ENCODE measurements at regions not wholly inside any gene's neighbourhood (a gene's known extent, or its start where the extent isn't known, plus 50 kb on each side); places are given as distances from the start of the nearest gene placed in this dataset.

DNA sequence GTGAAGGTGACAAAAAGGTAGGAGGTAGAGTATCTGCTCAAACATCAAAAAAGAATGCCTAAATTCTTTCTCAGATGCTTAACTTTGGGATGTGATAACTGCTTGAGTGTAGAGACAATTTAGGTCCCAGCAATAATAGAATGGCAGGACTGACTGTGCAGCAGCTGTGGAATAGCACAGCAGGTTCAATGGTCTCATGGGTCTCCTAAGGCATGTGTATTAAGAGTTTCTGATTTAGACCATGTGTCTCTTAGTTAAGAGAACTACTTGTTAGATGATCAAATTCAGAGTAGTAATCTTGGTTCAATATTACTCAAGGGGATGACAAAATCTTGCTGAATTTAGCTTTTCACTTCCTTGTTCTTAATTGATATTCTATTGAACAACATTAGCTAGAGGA, 72.0 kb downstream of the ALX1 start:
- TF ChIP-seq CTCF (IDR thresholded peaks at IDR 0.05; ENCODE audit: low read depth, low read length): no peak
- no peak for DNase-seq (ENCODE audit: extremely low read depth, low read depth)

DNA sequence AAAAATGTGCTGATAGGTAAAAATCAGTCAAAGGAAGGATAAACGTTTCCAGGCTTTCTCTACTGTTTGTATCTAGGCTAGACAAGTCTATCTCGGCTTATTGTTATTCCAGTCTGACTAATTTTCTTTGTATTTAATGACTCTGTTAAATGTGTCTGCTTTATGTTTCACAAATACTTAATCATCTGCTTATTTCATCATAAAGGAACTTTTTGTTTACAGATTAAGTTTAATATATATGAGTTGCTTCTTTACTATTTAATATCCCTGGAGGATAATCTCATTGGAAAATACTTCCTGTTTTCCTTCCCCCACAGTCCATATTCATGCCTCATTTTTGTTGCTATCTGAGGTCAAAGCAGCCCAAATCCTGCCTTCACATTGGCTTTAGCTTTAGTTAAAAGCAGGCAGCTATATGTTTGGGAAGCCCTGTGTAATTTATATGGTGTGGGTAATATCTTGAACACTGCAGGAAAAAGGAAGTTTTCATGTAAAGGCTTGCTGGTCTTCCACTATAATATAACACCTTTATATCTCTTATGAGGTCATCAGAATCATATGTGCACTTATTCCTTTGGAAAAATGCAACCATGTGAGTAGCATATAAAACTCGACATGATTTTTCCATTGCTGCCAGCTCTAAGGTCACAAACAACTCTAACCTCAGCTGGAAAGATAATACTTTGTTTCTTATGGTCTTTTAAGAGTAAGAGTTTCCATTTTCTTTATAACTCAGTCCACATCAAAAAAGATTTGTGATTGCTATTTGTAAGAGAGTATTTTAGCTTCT, 76.8 kb downstream of the ALX1 start:
- no peak for TF ChIP-seq CTCF (IDR thresholded peaks at IDR 0.05; ENCODE audit: low read depth, low read length)
- DNase-seq (ENCODE audit: extremely low read depth, low read depth): no peak

DNA sequence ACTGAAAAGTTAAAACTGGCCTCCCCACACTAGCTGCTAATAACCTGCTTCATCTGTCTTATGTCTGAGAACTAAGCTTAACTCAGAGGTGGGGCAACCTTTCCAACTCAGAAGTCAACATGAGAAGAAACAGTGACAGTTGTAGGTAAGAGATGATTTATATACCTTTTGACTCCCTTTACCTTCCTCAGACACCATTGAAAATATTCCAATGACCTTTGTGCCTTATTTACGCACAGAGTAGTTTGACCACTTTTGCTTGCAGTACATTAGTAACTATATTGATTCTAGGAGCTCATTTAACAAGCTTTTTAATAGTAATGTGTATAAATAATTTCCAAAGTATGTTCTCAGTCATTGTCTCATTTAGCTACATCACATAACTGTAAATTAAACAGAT, 77.6 kb downstream of the ALX1 start:
- DNase-seq (ENCODE audit: extremely low read depth, low read depth): no peak
- TF ChIP-seq CTCF (IDR thresholded peaks at IDR 0.05; ENCODE audit: low read depth, low read length): no peak

GRCh38 chr12:85358715-85359114, 78.7 kb downstream of the ALX1 start:
- DNase-seq (ENCODE audit: extremely low read depth, low read depth): no peak

GRCh38 chr12:85363382-85364190, 83.6 kb downstream of the ALX1 start:
- no peak for DNase-seq (ENCODE audit: extremely low read depth, low read depth)
- no peak for TF ChIP-seq CTCF (IDR thresholded peaks at IDR 0.05; ENCODE audit: low read depth, low read length)

More at GRCh38 chr12:85358715-85359114, 78.7 kb downstream of the ALX1 start:
- no peak for TF ChIP-seq CTCF (IDR thresholded peaks at IDR 0.05; ENCODE audit: low read depth, low read length)

- TF ChIP-seq CTCF (IDR thresholded peaks at IDR 0.05; ENCODE audit: low read depth, low read length): no peak
- no peak for DNase-seq (ENCODE audit: extremely low read depth, low read depth)
Measured at GRCh38 chr12:85367936-85368335, 87.9 kb downstream of the ALX1 start.
